HL-60/S4 treated with phorbol 12-myristate 13-acetate at 8.2 ng/mL for 4 days and 3 days (cell line): ENCODE measurements at regions not wholly inside any gene's neighbourhood (a gene's known extent, or its start where the extent isn't known, plus 50 kb on each side); places are given as distances from the start of the nearest gene placed in this dataset.

ENCODE experiments used
- in situ Hi-C: fragments of 300-500 bp; cut with MboI; formaldehyde crosslinking; loops from 2 replicates; pipeline ENCODE4 v1.15.0; 2022; ENCODE audit warnings: low sequenced_read_pairs

- in situ Hi-C loops, result loop anchor here (10.0 kb wide), 1 partner anchor 114 kb away; no protein-coding TSS in a partner anchor
Observed at GRCh38 chr7:88358526-88358838, 51.8 kb upstream of the STEAP4 start.

- in situ Hi-C loops, result loop anchor here (10.0 kb wide), 1 partner anchor 113 kb away; no protein-coding TSS in a partner anchor
Observed at GRCh38 chr7:88357781-88358525, 51.3 kb upstream of the STEAP4 start.

GRCh38 chr7:88357294-88357693 is 50.6 kb upstream of the STEAP4 start:
- in situ Hi-C loops, result loop anchor here (10.0 kb wide), 1 partner anchor 112 kb away; no protein-coding TSS in a partner anchor
